ENCODE measurements at regions not wholly inside any gene's neighbourhood (a gene's known extent, or its start where the extent isn't known, plus 50 kb on each side); places are given as distances from the start of the nearest gene placed in this dataset.

DNA sequence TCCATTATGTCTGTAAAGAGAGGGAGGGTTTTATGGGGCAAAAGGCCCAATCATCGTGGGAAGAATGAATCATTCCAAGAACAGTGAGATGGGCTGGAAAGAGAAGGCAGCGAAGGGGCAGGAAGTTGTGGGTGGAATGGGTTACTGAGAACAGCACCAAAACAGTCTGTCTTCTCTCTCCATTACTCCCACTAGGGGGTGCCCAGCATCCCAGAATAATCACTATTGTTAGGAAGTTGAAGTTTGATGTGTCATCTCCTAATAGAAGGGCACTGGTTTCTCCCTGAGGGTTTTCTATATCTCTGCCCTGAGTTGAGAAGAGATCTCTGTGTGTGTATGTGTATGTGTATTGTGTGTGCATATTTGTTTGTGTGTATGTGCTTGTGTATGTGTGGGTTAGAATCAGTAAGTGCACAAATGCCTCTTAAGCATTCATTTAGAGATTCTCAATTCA lies 76.6 kb upstream of the MAP4K3 start:
- peak; percentile 57 for DNase-seq (ENCODE audit: low spot score)

GRCh38 chr2:39514825-39515224 lies 77.7 kb upstream of the MAP4K3 start:
- no peak for DNase-seq (ENCODE audit: low spot score)

DNA sequence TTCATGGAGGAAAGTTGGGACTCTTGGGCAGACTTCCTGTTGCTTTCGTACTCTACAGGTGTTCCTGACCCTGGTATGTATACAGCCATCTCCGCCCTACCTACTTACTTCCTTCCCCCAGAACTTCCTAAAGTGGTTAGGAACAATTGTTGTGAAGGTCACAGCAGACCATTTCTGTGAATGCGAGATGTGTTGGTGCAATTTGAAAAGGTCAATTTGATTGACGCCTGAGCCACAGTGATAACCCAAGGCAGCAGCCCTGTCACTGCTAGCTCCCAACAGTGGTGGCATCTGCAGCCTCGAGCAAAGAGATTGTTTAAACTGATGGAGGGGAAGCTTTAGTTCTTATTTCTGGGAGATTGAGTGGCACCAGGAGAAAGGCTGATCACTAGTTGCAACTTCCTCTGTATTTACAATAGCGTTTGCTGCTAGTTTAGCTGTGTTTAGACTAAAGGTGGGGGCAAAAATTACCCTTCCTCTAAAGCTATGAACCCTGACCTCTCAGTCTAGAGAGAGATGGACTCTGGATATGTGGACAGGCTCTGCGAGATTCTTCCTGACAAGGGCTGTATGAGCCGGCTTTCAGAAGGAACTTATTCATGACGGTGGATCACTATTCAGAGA lies 78.3 kb upstream of the MAP4K3 start:
- DNase-seq (ENCODE audit: low spot score): no peak

GRCh38 chr2:39515897-39516346 lies 78.8 kb upstream of the MAP4K3 start:
- no peak for DNase-seq (ENCODE audit: low spot score)

- DNase-seq (ENCODE audit: low spot score): peak; percentile 51
Observed at GRCh38 chr2:39516347-39517101, 79.4 kb upstream of the MAP4K3 start.

DNA sequence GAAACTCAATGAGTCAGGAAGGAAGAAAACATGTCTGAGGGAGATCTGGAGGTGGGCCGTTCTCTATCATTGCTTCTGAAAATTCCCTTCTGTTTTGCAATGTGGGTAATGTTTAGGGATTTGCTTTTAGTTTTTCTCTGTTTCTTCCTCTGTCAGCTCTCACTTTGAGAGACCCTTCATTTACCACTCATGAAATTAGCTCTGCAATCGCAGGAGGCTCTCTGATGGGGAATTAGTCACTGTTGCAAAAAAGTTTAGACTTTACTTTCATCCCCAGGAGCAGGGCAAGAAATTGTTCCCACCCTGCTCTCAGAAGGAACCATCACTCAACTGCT lies 80.0 kb upstream of the MAP4K3 start:
- no peak for DNase-seq (ENCODE audit: low spot score)

- no peak for DNase-seq (ENCODE audit: low spot score)
Observed at GRCh38 chr2:39517622-39518021, 80.5 kb upstream of the MAP4K3 start.

- no peak for DNase-seq (ENCODE audit: low spot score)
Observed at GRCh38 chr2:39519886-39520285, 82.8 kb upstream of the MAP4K3 start.

DNA sequence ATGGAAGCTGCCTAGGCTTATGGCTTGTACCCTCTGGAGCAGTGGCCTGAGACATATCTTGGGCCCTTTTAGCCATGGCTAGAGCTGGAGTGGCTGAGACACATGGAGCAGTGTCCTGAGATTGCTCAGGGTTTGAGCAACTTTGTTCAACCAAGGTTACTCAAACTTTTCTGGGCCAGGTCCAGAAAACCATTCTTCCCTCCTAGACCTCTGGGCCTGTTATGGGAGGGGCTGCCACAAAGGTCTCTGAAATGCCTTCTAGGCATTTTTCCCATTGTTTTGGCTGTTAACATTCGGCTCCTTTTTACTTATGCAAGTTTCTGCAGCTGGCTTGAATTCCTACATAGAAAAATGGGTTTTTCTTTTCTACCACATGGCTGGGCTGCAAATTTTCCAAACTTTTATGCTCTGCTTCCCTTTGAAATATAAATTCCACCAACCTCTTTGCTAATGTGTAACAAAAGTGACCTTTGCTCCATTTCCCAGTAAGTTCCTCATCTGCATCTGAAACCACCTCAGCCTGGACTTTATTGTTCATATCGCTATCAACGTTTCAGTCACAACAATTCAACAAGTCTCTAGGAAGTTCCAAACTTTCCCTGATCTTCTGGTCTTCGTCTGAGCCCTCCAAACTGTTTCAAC lies 84.9 kb upstream of the MAP4K3 start:
- no peak for DNase-seq (ENCODE audit: low spot score)

DNA sequence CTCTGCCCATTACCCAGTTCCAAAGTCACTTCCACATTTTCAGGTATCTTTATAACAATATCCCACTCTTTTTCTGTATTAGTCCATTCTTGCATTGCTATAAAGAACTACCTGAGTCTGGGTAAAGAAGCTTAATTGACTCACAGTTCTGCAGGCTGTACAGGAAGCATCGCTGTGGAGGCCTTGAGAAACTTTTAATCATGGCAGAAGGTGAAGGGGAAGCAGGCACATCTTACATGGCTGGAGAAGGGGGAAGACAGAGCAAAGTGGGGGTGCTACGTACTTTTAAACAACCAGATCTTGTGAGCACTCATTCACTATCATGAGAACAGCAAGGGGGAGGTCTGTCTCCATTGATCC lies 85.4 kb upstream of the MAP4K3 start:
- no peak for DNase-seq (ENCODE audit: low spot score)

GRCh38 chr2:39523308-39524044 lies 86.4 kb upstream of the MAP4K3 start:
- DNase-seq (ENCODE audit: low spot score): no peak

DNA sequence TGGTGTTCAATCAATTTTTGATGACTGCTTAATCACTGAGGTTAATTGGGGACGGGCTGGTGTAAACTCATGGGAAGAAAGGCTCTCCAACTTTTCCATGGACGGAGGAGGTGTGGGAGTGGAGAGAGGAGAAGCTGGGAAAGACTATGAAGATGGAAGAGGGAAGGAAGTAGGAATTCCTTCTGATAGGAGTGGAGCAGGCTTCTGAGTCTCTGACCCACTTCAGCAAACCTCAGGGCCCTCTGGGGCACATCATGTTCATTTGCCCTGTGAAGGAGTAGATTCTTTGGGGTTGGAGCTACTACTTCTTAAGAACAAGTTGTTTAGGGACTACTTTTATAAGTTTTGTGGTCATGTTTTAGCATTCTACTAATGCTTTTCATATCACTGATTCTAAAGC lies 87.0 kb upstream of the MAP4K3 start:
- DNase-seq (ENCODE audit: low spot score): no peak

DNA sequence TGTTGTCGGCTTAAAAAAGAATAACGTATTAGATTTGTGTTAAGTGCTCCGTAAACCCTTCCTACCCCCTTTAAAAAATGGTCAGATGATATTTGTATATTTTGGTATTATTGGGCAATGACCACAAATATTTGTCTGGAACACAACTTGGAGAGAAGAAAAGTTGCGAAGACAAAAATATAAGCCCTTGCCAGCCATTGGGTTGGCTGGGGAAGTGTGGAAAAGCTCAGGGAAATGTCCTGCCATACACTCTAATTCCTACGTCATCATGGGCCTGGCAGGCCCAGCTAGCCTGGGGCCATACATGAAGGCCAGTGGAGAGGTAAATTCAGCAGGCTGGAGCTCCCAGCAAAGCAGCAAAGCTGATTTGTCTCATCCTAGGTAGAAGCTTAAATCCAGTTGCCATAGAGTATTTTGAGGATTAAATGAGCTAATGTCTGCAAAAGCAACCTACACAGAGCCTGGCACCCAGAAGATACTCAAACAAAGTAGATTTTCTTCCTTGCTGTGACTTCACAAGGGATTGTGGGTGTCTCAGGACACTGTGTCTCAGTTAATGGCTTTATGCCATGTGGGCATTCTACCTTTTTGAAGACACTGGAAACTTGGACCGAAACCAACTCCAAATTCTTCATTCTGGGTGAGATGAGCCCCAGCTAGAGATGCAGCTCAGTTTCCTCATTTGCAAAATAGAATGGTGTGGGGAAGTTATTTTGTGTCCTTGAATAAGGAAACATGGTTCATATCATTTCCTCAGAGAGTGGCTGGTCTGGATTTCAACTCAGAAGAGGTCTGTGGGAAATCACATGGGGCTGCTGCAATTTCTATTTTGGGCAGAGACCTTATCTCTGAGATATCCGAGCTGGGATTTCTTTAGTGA lies 87.9 kb upstream of the MAP4K3 start:
- no peak for DNase-seq (ENCODE audit: low spot score)

DNA sequence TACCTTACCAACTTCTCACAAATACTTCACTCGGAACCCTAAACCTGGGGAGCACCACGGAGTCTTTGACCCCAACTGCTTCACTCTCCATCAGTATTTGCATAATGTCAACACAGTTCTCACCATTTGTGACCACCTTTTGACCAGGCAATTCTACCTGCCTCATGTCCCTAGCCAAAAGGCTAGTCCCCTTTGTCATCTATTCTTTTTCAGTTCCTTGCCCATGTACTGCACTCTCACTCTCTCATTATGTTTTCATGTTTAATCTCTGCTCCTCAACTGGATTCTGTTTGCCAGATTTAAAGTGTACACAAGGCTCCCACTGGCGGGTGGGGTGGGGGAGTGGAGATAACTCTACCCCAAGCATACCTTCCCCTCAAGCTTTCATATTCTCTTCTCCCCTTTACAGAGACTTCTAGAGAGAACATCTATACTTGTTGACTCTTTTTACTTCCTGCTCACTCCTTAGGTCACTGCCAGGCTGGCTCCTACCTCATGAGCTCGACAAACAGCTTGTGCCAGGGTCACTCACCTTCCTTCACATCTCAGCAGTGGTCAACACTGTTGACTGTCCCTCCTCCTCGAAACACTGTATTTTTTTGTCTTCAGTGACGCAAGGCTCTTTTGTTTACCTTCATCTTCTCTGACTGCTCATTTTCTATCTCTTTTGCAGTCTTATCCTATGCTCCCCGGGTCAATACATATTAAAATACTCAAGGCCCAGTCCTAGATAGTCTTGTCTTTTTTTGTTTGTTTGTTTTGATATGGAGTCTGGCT lies 88.7 kb upstream of the MAP4K3 start:
- no peak for DNase-seq (ENCODE audit: low spot score)

DNA sequence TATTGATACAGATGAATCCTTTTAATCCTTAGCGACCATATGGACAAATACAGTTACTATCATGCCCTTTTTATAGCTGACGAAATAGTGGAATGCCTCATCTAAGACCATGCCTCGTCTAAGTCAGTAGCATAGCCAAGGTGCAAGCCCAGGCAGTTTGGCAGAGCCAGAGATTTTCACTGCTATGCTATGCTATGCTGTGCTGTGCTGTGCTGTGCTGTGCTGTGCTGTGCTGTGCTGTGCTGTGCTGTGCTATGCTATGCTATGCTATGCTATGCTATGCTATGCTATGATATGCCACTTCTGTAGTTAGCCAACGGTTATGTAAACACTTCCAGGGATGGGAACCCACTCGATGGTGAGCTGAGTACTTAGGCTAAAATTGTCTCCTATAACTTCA lies 91.6 kb upstream of the MAP4K3 start:
- no peak for DNase-seq (ENCODE audit: low spot score)

DNA sequence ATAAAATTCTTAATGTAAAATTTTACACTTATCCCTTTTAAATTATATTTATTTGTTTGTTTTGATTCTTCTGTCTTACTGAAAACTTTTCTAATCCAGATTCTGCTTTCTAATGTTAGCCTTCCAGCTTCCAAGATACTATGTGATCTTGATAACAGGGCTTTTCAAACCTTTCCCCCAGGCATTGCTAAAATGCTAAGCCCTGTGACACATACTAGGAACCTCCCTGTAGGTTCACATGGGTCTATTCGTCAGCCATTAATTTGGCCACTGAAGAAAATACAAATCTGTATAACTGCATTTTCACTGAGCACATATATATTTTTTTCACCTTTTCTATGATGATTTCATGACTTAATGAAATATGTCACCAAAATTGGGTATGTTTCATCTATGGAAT lies 92.8 kb upstream of the MAP4K3 start:
- DNase-seq (ENCODE audit: low spot score): no peak

DNA sequence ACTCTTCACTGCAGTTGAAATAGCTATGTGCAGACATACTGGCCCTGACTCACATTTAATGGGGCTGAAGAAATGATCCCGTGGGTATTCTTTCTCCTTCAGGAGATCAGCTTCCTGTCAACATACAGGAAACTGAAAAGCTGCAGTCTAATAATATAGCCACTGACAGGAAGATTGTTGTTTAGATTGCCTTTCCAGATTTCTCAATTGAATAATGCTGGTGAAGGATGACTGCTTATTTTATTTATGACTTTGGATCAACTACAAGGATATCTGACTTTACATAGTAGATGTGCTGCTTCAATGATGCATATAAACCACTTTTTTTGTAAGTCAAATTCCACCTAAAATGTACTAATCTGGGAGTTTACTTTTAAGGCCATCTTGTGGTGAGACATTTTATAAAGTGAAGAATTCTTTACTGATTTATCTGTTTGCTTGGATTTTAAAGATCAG lies 93.4 kb upstream of the MAP4K3 start:
- DNase-seq (ENCODE audit: low spot score): no peak

GRCh38 chr2:39531220-39531777 lies 94.2 kb upstream of the MAP4K3 start:
- DNase-seq (ENCODE audit: low spot score): no peak

DNA sequence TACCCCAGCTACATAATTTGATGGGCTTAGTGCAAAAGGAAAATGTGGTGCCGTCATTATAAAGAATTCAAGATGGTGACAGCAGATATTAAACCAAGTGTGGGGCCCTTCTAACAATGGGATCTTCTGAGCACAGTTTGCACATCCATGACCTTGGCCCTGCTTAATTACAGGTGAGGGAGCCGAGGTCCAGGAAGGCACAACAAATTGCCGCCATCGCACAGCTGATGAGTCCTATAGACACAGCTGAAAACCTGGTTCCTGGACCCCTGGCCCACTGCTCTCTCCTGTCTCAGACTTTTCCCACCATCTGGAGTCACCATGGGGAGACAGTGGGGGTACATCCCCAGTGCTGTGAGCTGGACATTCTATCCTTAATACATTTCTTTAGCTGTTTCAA lies 95.8 kb upstream of the MAP4K3 start:
- DNase-seq (ENCODE audit: low spot score): no peak

DNA sequence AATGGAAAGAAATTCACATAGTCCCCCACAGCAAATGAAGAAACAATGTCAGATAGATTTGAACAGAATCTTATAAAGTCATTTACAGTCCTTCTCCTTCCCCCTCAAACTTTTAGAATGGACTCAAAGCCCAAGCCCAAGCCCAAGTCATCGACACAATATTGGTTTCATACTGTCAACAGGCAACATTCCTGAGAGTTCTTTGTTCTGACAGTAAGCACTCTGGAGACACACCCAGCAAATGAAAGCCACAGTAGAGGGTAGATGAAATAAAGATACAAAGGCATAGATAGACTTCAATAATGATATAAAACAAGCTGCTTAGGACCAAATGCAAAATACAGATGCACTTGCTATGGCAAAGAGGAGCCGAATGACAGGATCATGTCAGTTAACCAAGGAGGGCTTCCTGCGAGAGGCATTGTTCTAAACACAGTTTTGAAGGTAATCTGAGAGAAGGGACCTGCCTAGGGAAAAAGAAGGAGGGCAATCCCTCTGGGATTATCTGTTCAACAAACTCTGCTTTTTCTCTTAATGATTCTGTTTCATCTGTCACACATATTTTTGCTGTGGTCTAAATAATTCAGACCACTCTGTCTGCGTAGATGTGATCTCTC lies 97.1 kb upstream of the MAP4K3 start:
- DNase-seq (ENCODE audit: low spot score): no peak
